ENCODE measurements at regions not wholly inside any gene's neighbourhood (a gene's known extent, or its start where the extent isn't known, plus 50 kb on each side); places are given as distances from the start of the nearest gene placed in this dataset.

DNA sequence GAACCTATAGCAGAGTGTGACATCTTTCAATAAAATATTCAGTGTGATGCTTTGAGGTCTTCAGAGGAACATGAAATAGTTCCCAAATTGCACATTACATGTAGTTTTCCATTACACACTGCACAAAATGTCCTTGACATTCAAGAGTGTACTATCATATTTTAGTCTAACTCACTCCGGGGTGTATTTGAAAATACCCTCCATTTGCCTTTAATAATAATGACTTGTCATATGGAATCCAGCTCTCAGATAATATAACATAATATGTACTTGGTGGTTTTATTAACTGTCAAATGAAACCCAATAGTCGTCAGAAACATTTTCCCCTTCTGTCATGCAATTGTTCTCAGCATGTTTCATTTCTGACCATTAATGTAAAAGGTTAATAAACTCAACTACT lies 176.7 kb upstream of the CDH19 start:
- H3K9me3 ChIP-seq (ENCODE audit: insufficient read depth, low read depth, low read length) = no peaks in the 10 kb centered on the region
- H3K9ac ChIP-seq (ENCODE audit: low read depth, low read length) = no peak overlapping the region
- no peaks in the 10 kb centered on the region for H3K36me3 ChIP-seq (ENCODE audit: insufficient read depth, low read length)
- H3K4me3 ChIP-seq (ENCODE audit: low read length) = no peak overlapping the region
- no CpG with 5 or more reads among the region's 2 CpGs for WGBS
- H3K27me3 ChIP-seq (ENCODE audit: insufficient read depth, low read length) = no peaks in the 10 kb centered on the region
- H3K27ac ChIP-seq (ENCODE audit: low read depth, low read length) = no peak overlapping the region
- no peaks in the 10 kb centered on the region for H3K4me1 ChIP-seq (ENCODE audit: insufficient read depth, low read length)

DNA sequence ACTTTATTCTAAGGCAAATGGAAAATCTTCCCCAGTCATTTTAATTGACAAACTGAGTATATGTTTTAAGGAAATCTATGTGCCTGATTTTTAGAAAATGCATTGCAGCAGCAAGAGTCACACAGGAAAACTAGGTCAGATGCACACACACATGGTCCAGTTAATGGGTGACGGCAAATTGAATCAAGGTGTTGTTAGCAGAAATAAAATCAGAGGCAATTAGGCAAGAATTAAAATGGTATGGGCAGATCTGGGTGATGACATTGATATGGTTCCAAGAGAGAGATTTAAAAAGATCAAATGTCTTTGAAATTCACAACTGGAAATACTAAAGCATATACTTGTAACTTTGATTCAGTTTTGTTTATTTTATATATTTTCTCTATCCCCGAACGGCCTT lies 174.2 kb upstream of the CDH19 start:
- 94% methylated on average over 1 of the region's 3 CpGs for WGBS
- no peaks in the 10 kb centered on the region for H3K4me1 ChIP-seq (ENCODE audit: insufficient read depth, low read length)
- no peak overlapping the region for H3K4me3 ChIP-seq (ENCODE audit: low read length)
- H3K27me3 ChIP-seq (ENCODE audit: insufficient read depth, low read length) = no peaks in the 10 kb centered on the region
- H3K27ac ChIP-seq (ENCODE audit: low read depth, low read length) = no peak overlapping the region
- H3K36me3 ChIP-seq (ENCODE audit: insufficient read depth, low read length) = no peaks in the 10 kb centered on the region
- no peak overlapping the region for H3K9ac ChIP-seq (ENCODE audit: low read depth, low read length)
- no peaks in the 10 kb centered on the region for H3K9me3 ChIP-seq (ENCODE audit: insufficient read depth, low read depth, low read length)

- no peak overlapping the region for H3K9ac ChIP-seq (ENCODE audit: low read depth, low read length)
- H3K27ac ChIP-seq (ENCODE audit: low read depth, low read length) = no peak overlapping the region
- no peaks in the 10 kb centered on the region for H3K4me1 ChIP-seq (ENCODE audit: insufficient read depth, low read length)
- no peaks in the 10 kb centered on the region for H3K27me3 ChIP-seq (ENCODE audit: insufficient read depth, low read length)
- no peak overlapping the region for H3K4me3 ChIP-seq (ENCODE audit: low read length)
- no peaks in the 10 kb centered on the region for H3K36me3 ChIP-seq (ENCODE audit: insufficient read depth, low read length)
- 96% methylated on average over 3 of the region's 4 CpGs for WGBS
- H3K9me3 ChIP-seq (ENCODE audit: insufficient read depth, low read depth, low read length) = no peaks in the 10 kb centered on the region
Measured at GRCh38 chr18:66769375-66769774, 165.5 kb upstream of the CDH19 start.

DNA sequence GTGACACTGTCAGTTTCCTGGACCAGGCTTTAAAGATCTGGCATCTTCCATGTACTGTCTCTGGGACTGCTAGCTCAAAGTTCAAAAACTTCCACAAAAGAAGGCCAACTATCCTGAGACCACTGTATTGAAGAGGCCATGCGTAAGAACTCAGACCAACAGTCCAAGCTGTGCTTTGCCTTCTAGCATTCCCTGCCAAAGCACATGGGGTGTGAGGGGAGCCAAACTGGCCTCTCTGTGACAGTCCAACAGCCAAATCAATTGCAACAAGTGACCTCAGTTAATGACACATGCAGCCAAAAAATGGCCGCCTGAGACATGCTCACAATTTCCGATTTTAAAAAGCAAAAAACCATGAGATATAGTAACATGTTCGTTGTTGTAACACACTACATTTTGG lies 160.3 kb upstream of the CDH19 start:
- H3K27ac ChIP-seq (ENCODE audit: low read depth, low read length) = no peak overlapping the region
- H3K9me3 ChIP-seq (ENCODE audit: insufficient read depth, low read depth, low read length) = no peaks in the 10 kb centered on the region
- no peak overlapping the region for H3K4me3 ChIP-seq (ENCODE audit: low read length)
- H3K4me1 ChIP-seq (ENCODE audit: insufficient read depth, low read length) = peaks cover 11% of the 10 kb centered on the region; the same call in 1 of the 2 replicates
- H3K9ac ChIP-seq (ENCODE audit: low read depth, low read length) = no peak overlapping the region
- no peaks in the 10 kb centered on the region for H3K27me3 ChIP-seq (ENCODE audit: insufficient read depth, low read length)
- H3K36me3 ChIP-seq (ENCODE audit: insufficient read depth, low read length) = no peaks in the 10 kb centered on the region
- 92% methylated on average over 4 of the region's 4 CpGs for WGBS

GRCh38 chr18:66761166-66761565 lies 157.3 kb upstream of the CDH19 start:
- Histone ChIP-seq H3K9ac (ENCODE audit: low read depth, low read length) (no peak overlapping the region), H3K27me3 (ENCODE audit: insufficient read depth, low read length) (no peaks in the 10 kb centered on the region), H3K36me3 (ENCODE audit: insufficient read depth, low read length) (no peaks in the 10 kb centered on the region), H3K27ac (ENCODE audit: low read depth, low read length) (no peak overlapping the region), H3K4me1 (ENCODE audit: insufficient read depth, low read length) (peaks cover 24% of the 10 kb centered on the region), H3K9me3 (ENCODE audit: insufficient read depth, low read depth, low read length) (no peaks in the 10 kb centered on the region), H3K4me3 (ENCODE audit: low read length) (no peak overlapping the region)
- 95% methylated on average over 4 of the region's 4 CpGs for WGBS

DNA sequence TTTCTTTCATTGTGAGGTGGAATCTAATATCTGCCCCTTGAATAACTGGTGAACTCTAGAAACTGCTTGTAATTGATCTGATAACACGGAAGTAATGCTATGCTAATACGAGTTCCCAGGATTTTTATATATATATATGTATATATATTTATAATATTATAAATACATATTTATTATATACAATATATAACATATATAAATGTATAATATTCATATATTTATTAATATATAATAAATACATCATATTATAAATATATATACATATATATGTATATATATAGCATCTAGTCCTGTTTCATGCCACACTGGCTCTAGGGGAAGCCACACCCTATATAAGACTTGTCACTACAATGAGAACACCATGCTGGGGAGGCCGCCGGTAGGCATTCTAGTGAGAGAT lies 156.7 kb upstream of the CDH19 start:
- H3K4me3 ChIP-seq (ENCODE audit: low read length) = no peak overlapping the region
- H3K36me3 ChIP-seq (ENCODE audit: insufficient read depth, low read length) = no peaks in the 10 kb centered on the region
- peaks cover 24% of the 10 kb centered on the region for H3K4me1 ChIP-seq (ENCODE audit: insufficient read depth, low read length)
- H3K9me3 ChIP-seq (ENCODE audit: insufficient read depth, low read depth, low read length) = no peaks in the 10 kb centered on the region
- no peaks in the 10 kb centered on the region for H3K27me3 ChIP-seq (ENCODE audit: insufficient read depth, low read length)
- no peak overlapping the region for H3K9ac ChIP-seq (ENCODE audit: low read depth, low read length)
- WGBS = 96% methylated on average over 2 of the region's 4 CpGs
- H3K27ac ChIP-seq (ENCODE audit: low read depth, low read length) = no peak overlapping the region

DNA sequence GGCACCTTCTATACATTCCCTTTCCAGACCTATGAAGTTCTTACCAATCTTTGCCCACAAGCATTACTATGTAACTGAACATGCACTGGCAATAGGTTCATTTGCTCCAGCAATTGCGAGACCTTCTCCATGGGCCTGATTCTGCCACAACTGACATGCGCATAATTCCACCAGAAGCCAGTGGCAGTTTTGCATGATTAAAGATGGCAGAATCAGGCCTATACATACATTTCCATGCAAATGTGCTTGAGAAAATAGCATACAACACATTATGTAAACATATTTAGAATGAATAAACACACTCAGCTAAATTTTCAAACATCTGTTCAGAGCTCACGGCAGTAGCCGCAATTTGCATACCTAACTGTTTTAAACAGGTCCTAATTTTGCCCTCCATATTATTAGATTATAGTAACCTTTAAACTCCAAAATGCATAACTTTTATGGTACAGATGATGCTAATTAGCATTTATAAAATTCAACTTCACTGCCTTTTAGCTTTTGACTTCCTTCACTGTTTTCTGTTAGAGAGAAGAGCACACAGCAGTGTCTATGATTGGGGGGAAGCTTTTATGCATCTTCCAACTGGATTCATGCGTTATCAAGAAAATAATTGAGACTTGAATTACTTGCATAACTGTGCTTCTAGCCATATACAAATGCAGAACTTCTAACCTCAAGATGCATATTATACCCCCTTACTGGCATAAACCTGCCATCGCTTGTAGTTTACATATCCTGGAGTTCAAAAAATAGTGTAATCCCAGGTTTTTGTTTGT lies 155.3 kb upstream of the CDH19 start:
- H3K4me1 ChIP-seq (ENCODE audit: insufficient read depth, low read length) = peaks cover 24% of the 10 kb centered on the region
- WGBS = 93% methylated on average over 6 of the region's 6 CpGs
- H3K9ac ChIP-seq (ENCODE audit: low read depth, low read length) = no peak overlapping the region
- H3K9me3 ChIP-seq (ENCODE audit: insufficient read depth, low read depth, low read length) = no peaks in the 10 kb centered on the region
- H3K4me3 ChIP-seq (ENCODE audit: low read length) = no peak overlapping the region
- no peaks in the 10 kb centered on the region for H3K27me3 ChIP-seq (ENCODE audit: insufficient read depth, low read length)
- no peak overlapping the region for H3K27ac ChIP-seq (ENCODE audit: low read depth, low read length)
- no peaks in the 10 kb centered on the region for H3K36me3 ChIP-seq (ENCODE audit: insufficient read depth, low read length)

DNA sequence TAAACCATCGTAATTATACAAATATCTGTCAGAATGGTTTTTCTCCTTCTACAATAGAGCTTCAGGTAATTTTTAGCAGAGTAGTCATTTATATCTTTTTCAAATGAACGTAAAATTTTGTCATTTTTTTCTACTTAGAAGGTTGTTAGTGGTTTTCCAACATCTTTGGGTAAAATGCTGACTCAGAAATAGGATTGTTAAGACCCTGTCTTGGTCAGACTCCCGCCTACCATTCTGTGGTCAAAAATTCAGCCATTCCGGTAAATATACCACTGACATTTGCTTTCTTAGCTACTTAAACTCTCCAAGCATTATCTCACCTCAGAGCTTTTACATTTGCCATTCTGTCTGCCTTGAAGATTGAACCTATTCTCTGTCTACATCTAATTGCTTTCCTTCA lies 154.1 kb upstream of the CDH19 start:
- no peaks in the 10 kb centered on the region for H3K36me3 ChIP-seq (ENCODE audit: insufficient read depth, low read length)
- H3K9ac ChIP-seq (ENCODE audit: low read depth, low read length) = no peak overlapping the region
- no peaks in the 10 kb centered on the region for H3K9me3 ChIP-seq (ENCODE audit: insufficient read depth, low read depth, low read length)
- H3K4me1 ChIP-seq (ENCODE audit: insufficient read depth, low read length) = peaks cover 24% of the 10 kb centered on the region
- H3K27me3 ChIP-seq (ENCODE audit: insufficient read depth, low read length) = no peaks in the 10 kb centered on the region
- WGBS = 98% methylated on average over 4 of the region's 4 CpGs
- H3K27ac ChIP-seq (ENCODE audit: low read depth, low read length) = no peak overlapping the region
- H3K4me3 ChIP-seq (ENCODE audit: low read length) = no peak overlapping the region

DNA sequence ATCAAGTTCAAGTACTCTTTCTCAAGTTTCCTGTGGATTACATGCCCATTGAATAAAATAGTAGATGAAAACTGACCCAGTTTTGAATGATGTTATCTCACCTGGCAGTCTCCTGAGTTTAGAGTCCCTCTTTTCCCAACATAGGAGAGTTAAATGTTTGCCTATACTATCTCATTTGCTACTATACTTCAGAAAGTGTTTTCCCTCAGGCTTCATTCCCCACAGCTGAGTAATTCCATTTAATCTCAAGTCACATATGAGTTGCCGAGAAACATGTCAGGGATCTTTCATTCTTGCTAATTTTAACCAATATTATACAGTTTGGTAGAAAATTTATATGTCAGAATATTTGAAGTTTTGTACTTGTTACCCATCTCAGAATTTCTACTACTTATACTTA lies 150.4 kb upstream of the CDH19 start:
- Histone ChIP-seq H3K36me3 (ENCODE audit: insufficient read depth, low read length) (no peaks in the 10 kb centered on the region), H3K27me3 (ENCODE audit: insufficient read depth, low read length) (no peaks in the 10 kb centered on the region), H3K4me3 (ENCODE audit: low read length) (no peak overlapping the region), H3K9ac (ENCODE audit: low read depth, low read length) (no peak overlapping the region), H3K27ac (ENCODE audit: low read depth, low read length) (no peak overlapping the region), H3K9me3 (ENCODE audit: insufficient read depth, low read depth, low read length) (no peaks in the 10 kb centered on the region), H3K4me1 (ENCODE audit: insufficient read depth, low read length) (peaks cover 14% of the 10 kb centered on the region)
- WGBS = 89% methylated on average over 1 of the region's 1 CpG

GRCh38 chr18:66752733-66753132 lies 148.8 kb upstream of the CDH19 start:
- no peaks in the 10 kb centered on the region for H3K9me3 ChIP-seq (ENCODE audit: insufficient read depth, low read depth, low read length)
- H3K27ac ChIP-seq (ENCODE audit: low read depth, low read length) = no peak overlapping the region
- WGBS = 96% methylated on average over 2 of the region's 3 CpGs
- H3K36me3 ChIP-seq (ENCODE audit: insufficient read depth, low read length) = no peaks in the 10 kb centered on the region
- no peak overlapping the region for H3K4me3 ChIP-seq (ENCODE audit: low read length)
- no peaks in the 10 kb centered on the region for H3K27me3 ChIP-seq (ENCODE audit: insufficient read depth, low read length)
- H3K4me1 ChIP-seq (ENCODE audit: insufficient read depth, low read length) = peaks cover 3% of the 10 kb centered on the region; the same call in 1 of the 2 replicates
- no peak overlapping the region for H3K9ac ChIP-seq (ENCODE audit: low read depth, low read length)

- Histone ChIP-seq H3K9ac (ENCODE audit: low read depth, low read length) (no peak overlapping the region), H3K4me3 (ENCODE audit: low read length) (no peak overlapping the region), H3K27me3 (ENCODE audit: insufficient read depth, low read length) (no peaks in the 10 kb centered on the region), H3K9me3 (ENCODE audit: insufficient read depth, low read depth, low read length) (no peaks in the 10 kb centered on the region), H3K4me1 (ENCODE audit: insufficient read depth, low read length) (no peaks in the 10 kb centered on the region), H3K27ac (ENCODE audit: low read depth, low read length) (no peak overlapping the region), H3K36me3 (ENCODE audit: insufficient read depth, low read length) (no peaks in the 10 kb centered on the region)
Measured at GRCh38 chr18:66749481-66750035, 145.7 kb upstream of the CDH19 start.

GRCh38 chr18:66749030-66749429 lies 145.1 kb upstream of the CDH19 start:
- Histone ChIP-seq H3K36me3 (ENCODE audit: insufficient read depth, low read length) (no peaks in the 10 kb centered on the region), H3K9ac (ENCODE audit: low read depth, low read length) (no peak overlapping the region), H3K9me3 (ENCODE audit: insufficient read depth, low read depth, low read length) (no peaks in the 10 kb centered on the region), H3K4me1 (ENCODE audit: insufficient read depth, low read length) (no peaks in the 10 kb centered on the region), H3K4me3 (ENCODE audit: low read length) (no peak overlapping the region), H3K27ac (ENCODE audit: low read depth, low read length) (no peak overlapping the region), H3K27me3 (ENCODE audit: insufficient read depth, low read length) (no peaks in the 10 kb centered on the region)
- WGBS = 83% methylated on average over 2 of the region's 2 CpGs

Measured in HUES64 (cell line).